ENCODE measurements at regions not wholly inside any gene's neighbourhood (a gene's known extent, or its start where the extent isn't known, plus 50 kb on each side); places are given as distances from the start of the nearest gene placed in this dataset.

GRCh38 chr15:70399204-70399603 lies 301.5 kb upstream of the TLE3 start:
- TF ChIP-seq REST (IDR thresholded peaks at IDR 0.05; ENCODE audit: insufficient read depth in 1 of 2, low read depth in 2 of 2, low read length in 2 of 2) (no peak), FOXP2 (optimal IDR thresholded peaks at IDR 0.05; ENCODE audit: borderline replicate concordance, extremely low read depth, extremely low read length, insufficient read depth) (no peak), TAF1 (IDR thresholded peaks at IDR 0.05; ENCODE audit: borderline replicate concordance, insufficient read depth, low read length) (no peak), POLR2AphosphoS5 (IDR thresholded peaks at IDR 0.05; ENCODE audit: low read depth, low read length) (no peak), SIN3A (IDR thresholded peaks at IDR 0.05; ENCODE audit: borderline replicate concordance, insufficient read depth, low read length) (no peak)

GRCh38 chr15:70398694-70399093 lies 301.0 kb upstream of the TLE3 start:
- TF ChIP-seq SIN3A (IDR thresholded peaks at IDR 0.05; ENCODE audit: borderline replicate concordance, insufficient read depth, low read length) (no peak), POLR2AphosphoS5 (IDR thresholded peaks at IDR 0.05; ENCODE audit: low read depth, low read length) (no peak), TAF1 (IDR thresholded peaks at IDR 0.05; ENCODE audit: borderline replicate concordance, insufficient read depth, low read length) (no peak), REST (IDR thresholded peaks at IDR 0.05; ENCODE audit: insufficient read depth in 1 of 2, low read depth in 2 of 2, low read length in 2 of 2) (no peak), FOXP2 (optimal IDR thresholded peaks at IDR 0.05; ENCODE audit: borderline replicate concordance, extremely low read depth, extremely low read length, insufficient read depth) (no peak)

GRCh38 chr15:70396807-70397206 lies 299.1 kb upstream of the TLE3 start:
- TF ChIP-seq REST (IDR thresholded peaks at IDR 0.05; ENCODE audit: insufficient read depth in 1 of 2, low read depth in 2 of 2, low read length in 2 of 2) (no peak), TAF1 (IDR thresholded peaks at IDR 0.05; ENCODE audit: borderline replicate concordance, insufficient read depth, low read length) (no peak), FOXP2 (optimal IDR thresholded peaks at IDR 0.05; ENCODE audit: borderline replicate concordance, extremely low read depth, extremely low read length, insufficient read depth) (no peak), POLR2AphosphoS5 (IDR thresholded peaks at IDR 0.05; ENCODE audit: low read depth, low read length) (no peak), SIN3A (IDR thresholded peaks at IDR 0.05; ENCODE audit: borderline replicate concordance, insufficient read depth, low read length) (no peak)

- no peak for TF ChIP-seq REST (IDR thresholded peaks at IDR 0.05; ENCODE audit: insufficient read depth in 1 of 2, low read depth in 2 of 2, low read length in 2 of 2)
- TF ChIP-seq FOXP2 (optimal IDR thresholded peaks at IDR 0.05; ENCODE audit: borderline replicate concordance, extremely low read depth, extremely low read length, insufficient read depth), result no peak
- no peak for TF ChIP-seq TAF1 (IDR thresholded peaks at IDR 0.05; ENCODE audit: borderline replicate concordance, insufficient read depth, low read length)
- no peak for TF ChIP-seq SIN3A (IDR thresholded peaks at IDR 0.05; ENCODE audit: borderline replicate concordance, insufficient read depth, low read length)
- TF ChIP-seq POLR2AphosphoS5 (IDR thresholded peaks at IDR 0.05; ENCODE audit: low read depth, low read length), result no peak
Observed at GRCh38 chr15:70395164-70395563, 297.4 kb upstream of the TLE3 start.

- TF ChIP-seq FOXP2 (optimal IDR thresholded peaks at IDR 0.05; ENCODE audit: borderline replicate concordance, extremely low read depth, extremely low read length, insufficient read depth), result no peak
- TF ChIP-seq REST (IDR thresholded peaks at IDR 0.05; ENCODE audit: insufficient read depth in 1 of 2, low read depth in 2 of 2, low read length in 2 of 2), result no peak
- no peak for TF ChIP-seq POLR2AphosphoS5 (IDR thresholded peaks at IDR 0.05; ENCODE audit: low read depth, low read length)
- no peak for TF ChIP-seq SIN3A (IDR thresholded peaks at IDR 0.05; ENCODE audit: borderline replicate concordance, insufficient read depth, low read length)
- TF ChIP-seq TAF1 (IDR thresholded peaks at IDR 0.05; ENCODE audit: borderline replicate concordance, insufficient read depth, low read length), result no peak
Observed at GRCh38 chr15:70390723-70391122, 293.0 kb upstream of the TLE3 start.
